HEK293 (cell line): ENCODE measurements at regions not wholly inside any gene's neighbourhood (a gene's known extent, or its start where the extent isn't known, plus 50 kb on each side); places are given as distances from the start of the nearest gene placed in this dataset.
A peak's percentile ranks its signal among the peaks of the same experiment; 100 is the strongest.

Source experiments
- CTCF ChIA-PET: fragments of 350-600 bp; formaldehyde crosslinking; extraction: SDS; loops from one replicate; lab custom pipeline; 2021; ENCODE audit warnings: antibody characterized with exemption; lab: Yijun Ruan, JAX
- POLR2A ChIA-PET: fragments of 300-600 bp; formaldehyde crosslinking; extraction: SDS; loops from one replicate; lab custom pipeline; 2020; ENCODE audit warnings: antibody characterized with exemption, inconsistent platforms; lab: Yijun Ruan, JAX
- H3K27ac ChIP-seq: fragments of 200-500 bp; sonication (Bioruptor generic); 2 replicates; pipeline ENCODE4 v1.5.1; 2014; ENCODE audit warnings: low read depth, low read length, control low read depth, inconsistent platforms; ENCODE audit errors: extremely low read depth
- H3K36me3 ChIP-seq, 2 experiments: fragments of 200-500 bp in 1 of 2; sonication (Bioruptor generic) in 1 of 2; 1 replicate in 1 of 2; 2 replicates in 1 of 2; pipeline ENCODE4 v1.5.1; 2014 to 2017; ENCODE audit warnings: inconsistent platforms in 2 of 2, low read length in 2 of 2; ENCODE audit not compliant: control insufficient read depth in 2 of 2, insufficient read depth in 1 of 2
- H3K4me1 ChIP-seq: fragments of 200-500 bp; sonication (Bioruptor generic); 2 replicates; pipeline ENCODE4 v1.5.1; 2014; ENCODE audit warnings: mild to moderate bottlenecking, low read length, inconsistent platforms; ENCODE audit not compliant: control insufficient read depth, insufficient read depth
- H3K4me3 ChIP-seq: 2 replicates; pipeline ENCODE4 v1.5.1; 2011; ENCODE audit warnings: low read depth, mild to moderate bottlenecking, control low read depth, low read length, moderate library complexity
- H3K9me3 ChIP-seq: fragments of 200-500 bp; sonication (Bioruptor generic); 2 replicates; pipeline ENCODE4 v1.5.1; 2014; ENCODE audit warnings: low read depth, low read length, inconsistent platforms; ENCODE audit not compliant: control insufficient read depth, insufficient read depth
- BCL11B ChIP-seq: fragments of 450-650 bp; formaldehyde crosslinking; IDR thresholded peaks from 2 replicates; pipeline ENCODE4 v1.5.1; 2016; ENCODE audit warnings: low read depth, missing biosample characterization, missing genetic modification characterization
- FEZF1 ChIP-seq: fragments of 450-650 bp; formaldehyde crosslinking; IDR thresholded peaks from 2 replicates; pipeline ENCODE4 v1.5.1; 2016; ENCODE audit warnings: missing biosample characterization, missing genetic modification characterization
- GLIS1 ChIP-seq: fragments of 450-650 bp; formaldehyde crosslinking; IDR thresholded peaks from 2 replicates; pipeline ENCODE4 v1.5.1; 2016; ENCODE audit warnings: missing biosample characterization, missing genetic modification characterization
- KLF7 ChIP-seq: fragments of 450-650 bp; formaldehyde crosslinking; IDR thresholded peaks from 2 replicates; pipeline ENCODE4 v1.5.1; 2016; ENCODE audit warnings: missing biosample characterization, missing genetic modification characterization, borderline replicate concordance
- MZF1 ChIP-seq: fragments of 450-650 bp; formaldehyde crosslinking; IDR thresholded peaks from 2 replicates; pipeline ENCODE4 v1.5.1; 2017; ENCODE audit warnings: missing biosample characterization, missing genetic modification characterization, borderline replicate concordance
- PRDM10 ChIP-seq: fragments of 450-650 bp; formaldehyde crosslinking; IDR thresholded peaks from 2 replicates; pipeline ENCODE4 v1.5.1; 2016; ENCODE audit warnings: missing biosample characterization, missing genetic modification characterization
- SP7 ChIP-seq: fragments of 450-650 bp; formaldehyde crosslinking; IDR thresholded peaks from 2 replicates; pipeline ENCODE4 v1.5.1; 2016; ENCODE audit warnings: missing biosample characterization, missing genetic modification characterization
- ZBTB17 ChIP-seq: fragments of 450-650 bp; formaldehyde crosslinking; IDR thresholded peaks from 2 replicates; pipeline ENCODE4 v1.5.1; 2016; ENCODE audit warnings: missing biosample characterization, missing genetic modification characterization
- ZBTB20 ChIP-seq: fragments of 450-650 bp; formaldehyde crosslinking; IDR thresholded peaks from 2 replicates; pipeline ENCODE4 v1.5.1; 2016; ENCODE audit warnings: missing biosample characterization, missing genetic modification characterization
- ZBTB44 ChIP-seq: fragments of 450-650 bp; IDR thresholded peaks from 2 replicates; pipeline ENCODE4 v1.5.1; 2018; ENCODE audit warnings: missing biosample characterization, mild to moderate bottlenecking, missing genetic modification characterization
- ZBTB48 ChIP-seq: fragments of 450-650 bp; formaldehyde crosslinking; IDR thresholded peaks from 2 replicates; pipeline ENCODE4 v1.5.1; 2016; ENCODE audit warnings: missing biosample characterization, missing genetic modification characterization
- ZIC2 ChIP-seq: fragments of 450-650 bp; formaldehyde crosslinking; IDR thresholded peaks from 2 replicates; pipeline ENCODE4 v1.5.1; 2016; ENCODE audit warnings: missing biosample characterization, missing genetic modification characterization
- ZNF157 ChIP-seq: fragments of 450-650 bp; formaldehyde crosslinking; IDR thresholded peaks from 2 replicates; pipeline ENCODE4 v1.5.1; 2016; ENCODE audit warnings: missing biosample characterization, missing genetic modification characterization
- ZNF202 ChIP-seq: fragments of 450-650 bp; formaldehyde crosslinking; IDR thresholded peaks from 2 replicates; pipeline ENCODE4 v1.5.1; 2016; ENCODE audit warnings: missing biosample characterization, missing genetic modification characterization, borderline replicate concordance
- ZNF23 ChIP-seq: fragments of 450-650 bp; formaldehyde crosslinking; IDR thresholded peaks from 2 replicates; pipeline ENCODE4 v1.5.1; 2016; ENCODE audit warnings: missing biosample characterization, missing genetic modification characterization, borderline replicate concordance
- ZNF266 ChIP-seq: fragments of 450-650 bp; formaldehyde crosslinking; IDR thresholded peaks from 2 replicates; pipeline ENCODE4 v1.5.1; 2016; ENCODE audit warnings: missing biosample characterization, missing genetic modification characterization, low read depth
- ZNF292 ChIP-seq: fragments of 450-650 bp; formaldehyde crosslinking; IDR thresholded peaks from 2 replicates; pipeline ENCODE4 v1.5.1; 2016; ENCODE audit warnings: low read depth, missing biosample characterization, missing genetic modification characterization, borderline replicate concordance
- ZNF398 ChIP-seq: fragments of 450-650 bp; formaldehyde crosslinking; IDR thresholded peaks from 2 replicates; pipeline ENCODE4 v1.5.1; 2017; ENCODE audit warnings: missing biosample characterization, missing genetic modification characterization
- ZNF473 ChIP-seq: fragments of 450-650 bp; formaldehyde crosslinking; IDR thresholded peaks from 2 replicates; pipeline ENCODE4 v1.5.1; 2017; ENCODE audit warnings: missing biosample characterization, missing genetic modification characterization
- ZNF510 ChIP-seq: fragments of 450-650 bp; formaldehyde crosslinking; IDR thresholded peaks from 2 replicates; pipeline ENCODE4 v1.5.1; 2018; ENCODE audit warnings: mild to moderate bottlenecking, missing genetic modification characterization, missing biosample characterization; ENCODE audit not compliant: insufficient replicate concordance
- ZNF791 ChIP-seq: fragments of 450-650 bp; formaldehyde crosslinking; IDR thresholded peaks from 2 replicates; pipeline ENCODE4 v1.5.1; 2016; ENCODE audit warnings: missing biosample characterization, missing genetic modification characterization
- ZNF792 ChIP-seq: fragments of 450-650 bp; formaldehyde crosslinking; IDR thresholded peaks from 2 replicates; pipeline ENCODE4 v1.5.1; 2016; ENCODE audit warnings: missing biosample characterization, missing genetic modification characterization
- TF ChIP-seq, protein P1 (sequence below): fragments of 450-650 bp; formaldehyde crosslinking; IDR thresholded peaks from 2 replicates; pipeline ENCODE4 v1.5.1; 2016; ENCODE audit warnings: missing biosample characterization, missing genetic modification characterization
- TF ChIP-seq, protein P2 (sequence below): fragments of 450-650 bp; formaldehyde crosslinking; IDR thresholded peaks from 2 replicates; pipeline ENCODE4 v1.5.1; 2017; ENCODE audit warnings: missing biosample characterization, missing genetic modification characterization

GRCh38 chr18:22344445-22344844 is 73.3 kb downstream of the CTAGE1 start:
- no peak overlapping the region; the same call in 1 of the 2 replicates for H3K27ac ChIP-seq
- POLR2A ChIA-PET, result no interaction called here
- peaks cover 46% of the 10 kb centered on the region for H3K4me1 ChIP-seq
- TF ChIP-seq ZNF292 (no peak), ZNF792 (no peak), ZNF157 (tag by site-specific recombination) (no peak), ZNF202 (no peak), ZNF510 (tag by site-specific recombination) (no peak), SP7 (no peak), ZNF791 (tag by site-specific recombination) (no peak), ZBTB17 (tag by site-specific recombination) (no peak), ZNF473 (tag by site-specific recombination) (no peak), ZBTB48 (no peak), KLF7 (no peak), BCL11B (tag by site-specific recombination) (no peak)
- TF ChIP-seq, protein P1, sequence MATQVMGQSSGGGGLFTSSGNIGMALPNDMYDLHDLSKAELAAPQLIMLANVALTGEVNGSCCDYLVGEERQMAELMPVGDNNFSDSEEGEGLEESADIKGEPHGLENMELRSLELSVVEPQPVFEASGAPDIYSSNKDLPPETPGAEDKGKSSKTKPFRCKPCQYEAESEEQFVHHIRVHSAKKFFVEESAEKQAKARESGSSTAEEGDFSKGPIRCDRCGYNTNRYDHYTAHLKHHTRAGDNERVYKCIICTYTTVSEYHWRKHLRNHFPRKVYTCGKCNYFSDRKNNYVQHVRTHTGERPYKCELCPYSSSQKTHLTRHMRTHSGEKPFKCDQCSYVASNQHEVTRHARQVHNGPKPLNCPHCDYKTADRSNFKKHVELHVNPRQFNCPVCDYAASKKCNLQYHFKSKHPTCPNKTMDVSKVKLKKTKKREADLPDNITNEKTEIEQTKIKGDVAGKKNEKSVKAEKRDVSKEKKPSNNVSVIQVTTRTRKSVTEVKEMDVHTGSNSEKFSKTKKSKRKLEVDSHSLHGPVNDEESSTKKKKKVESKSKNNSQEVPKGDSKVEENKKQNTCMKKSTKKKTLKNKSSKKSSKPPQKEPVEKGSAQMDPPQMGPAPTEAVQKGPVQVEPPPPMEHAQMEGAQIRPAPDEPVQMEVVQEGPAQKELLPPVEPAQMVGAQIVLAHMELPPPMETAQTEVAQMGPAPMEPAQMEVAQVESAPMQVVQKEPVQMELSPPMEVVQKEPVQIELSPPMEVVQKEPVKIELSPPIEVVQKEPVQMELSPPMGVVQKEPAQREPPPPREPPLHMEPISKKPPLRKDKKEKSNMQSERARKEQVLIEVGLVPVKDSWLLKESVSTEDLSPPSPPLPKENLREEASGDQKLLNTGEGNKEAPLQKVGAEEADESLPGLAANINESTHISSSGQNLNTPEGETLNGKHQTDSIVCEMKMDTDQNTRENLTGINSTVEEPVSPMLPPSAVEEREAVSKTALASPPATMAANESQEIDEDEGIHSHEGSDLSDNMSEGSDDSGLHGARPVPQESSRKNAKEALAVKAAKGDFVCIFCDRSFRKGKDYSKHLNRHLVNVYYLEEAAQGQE (tag by site-specific recombination), result no peak
- TF ChIP-seq, protein P2, sequence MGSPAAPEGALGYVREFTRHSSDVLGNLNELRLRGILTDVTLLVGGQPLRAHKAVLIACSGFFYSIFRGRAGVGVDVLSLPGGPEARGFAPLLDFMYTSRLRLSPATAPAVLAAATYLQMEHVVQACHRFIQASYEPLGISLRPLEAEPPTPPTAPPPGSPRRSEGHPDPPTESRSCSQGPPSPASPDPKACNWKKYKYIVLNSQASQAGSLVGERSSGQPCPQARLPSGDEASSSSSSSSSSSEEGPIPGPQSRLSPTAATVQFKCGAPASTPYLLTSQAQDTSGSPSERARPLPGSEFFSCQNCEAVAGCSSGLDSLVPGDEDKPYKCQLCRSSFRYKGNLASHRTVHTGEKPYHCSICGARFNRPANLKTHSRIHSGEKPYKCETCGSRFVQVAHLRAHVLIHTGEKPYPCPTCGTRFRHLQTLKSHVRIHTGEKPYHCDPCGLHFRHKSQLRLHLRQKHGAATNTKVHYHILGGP (tag by site-specific recombination), result no peak
- H3K36me3 ChIP-seq, result no peaks in the 10 kb centered on the region
- CTCF ChIA-PET, result interaction anchor here (0.6 to 0.8 kb wide), 3 partner anchors 93 to 219 kb away, joined by 3 to 4 read pairs (median 4); no protein-coding TSS in a partner anchor
- no peak overlapping the region for H3K4me3 ChIP-seq
- no peaks in the 10 kb centered on the region for H3K9me3 ChIP-seq

- no peaks in the 10 kb centered on the region for H3K36me3 ChIP-seq
- peak overlapping the region; percentile 40; the same call in 1 of the 2 replicates for H3K27ac ChIP-seq
- no peaks in the 10 kb centered on the region for H3K9me3 ChIP-seq
- no peak overlapping the region for H3K4me3 ChIP-seq
- ChIA-PET POLR2A (interaction anchor here (0.9 to 1.6 kb wide), 3 partner anchors 61 to 174 kb away, joined by 3 to 4 read pairs (median 4); partner anchors contain the start of gene GATA6), CTCF (interaction anchor here (0.8 kb wide), 1 partner anchor 160 kb away, joined by 4 read pairs; no protein-coding TSS in a partner anchor)
- TF ChIP-seq MZF1 (peak; percentile 31; the same call in 1 of the 2 replicates), PRDM10 (peak; percentile 41), ZBTB20 (tag by site-specific recombination) (0 out of 2 replicates have a peak, but pooled peaks have one; percentile 26), GLIS1 (tag by site-specific recombination) (peak; percentile 96), ZNF266 (tag by site-specific recombination) (no peak), ZNF23 (tag by site-specific recombination) (no peak), FEZF1 (tag by site-specific recombination) (peak; percentile 33; the same call in 1 of the 2 replicates), ZIC2 (tag by site-specific recombination) (peak; percentile 94), ZNF398 (peak; percentile 31; the same call in 1 of the 2 replicates), ZBTB44 (tag by site-specific recombination) (no peak)
- peaks cover 44% of the 10 kb centered on the region for H3K4me1 ChIP-seq
Observed at GRCh38 chr18:22343613-22344012, 74.1 kb downstream of the CTAGE1 start.
